Activated gamma-delta T cell treated with anti-CD3 and anti-CD28 coated beads, Interleukin-2, amount 50 U/mL, for 16 hours (primary cell): ENCODE measurements at regions not wholly inside any gene's neighbourhood (a gene's known extent, or its start where the extent isn't known, plus 50 kb on each side); places are given as distances from the start of the nearest gene placed in this dataset.

ENCODE experiments used
- DNase-seq: peaks from one replicate; pipeline ENCODE4 v3.0.0-alpha.2; 2020; ENCODE audit warnings: low read depth

- no peak for DNase-seq
These were observed 90.9 kb upstream of the CDH11 start for GRCh38 chr16:65212791-65213190.

GRCh38 chr16:65212240-65212639, 90.4 kb upstream of the CDH11 start:
- no peak for DNase-seq

GRCh38 chr16:65202461-65202860, 80.6 kb upstream of the CDH11 start:
- no peak for DNase-seq

- DNase-seq, result no peak
These were observed 79.6 kb upstream of the CDH11 start for GRCh38 chr16:65201511-65201910.

GRCh38 chr16:65200857-65201256, 79.0 kb upstream of the CDH11 start:
- no peak for DNase-seq

- DNase-seq, result no peak
These were observed 78.4 kb upstream of the CDH11 start for GRCh38 chr16:65200156-65200773.

- DNase-seq, result no peak
These were observed 74.7 kb upstream of the CDH11 start for GRCh38 chr16:65196420-65197075.

GRCh38 chr16:65195998-65196397, 74.1 kb upstream of the CDH11 start:
- no peak for DNase-seq

- no peak for DNase-seq
These were observed 63.4 kb upstream of the CDH11 start for GRCh38 chr16:65185241-65185778.

- no peak for DNase-seq
These were observed 59.3 kb upstream of the CDH11 start for GRCh38 chr16:65181071-65181561.

GRCh38 chr16:65178151-65178550, 56.3 kb upstream of the CDH11 start:
- no peak for DNase-seq

- DNase-seq, result no peak
These were observed 54.7 kb upstream of the CDH11 start for GRCh38 chr16:65176603-65177002.

GRCh38 chr16:65172356-65172755, 50.5 kb upstream of the CDH11 start:
- DNase-seq, result no peak
